ENCODE measurements at regions not wholly inside any gene's neighbourhood (a gene's known extent, or its start where the extent isn't known, plus 50 kb on each side); places are given as distances from the start of the nearest gene placed in this dataset.

GRCh38 chr15:98427321-98427720 lies 221.0 kb upstream of the IGF1R start:
- no peak for DNase-seq

- peak; percentile 13 for DNase-seq
Measured at GRCh38 chr15:98428253-98428989, 219.9 kb upstream of the IGF1R start.

- no peak for DNase-seq
Measured at GRCh38 chr15:98431171-98431570, 217.2 kb upstream of the IGF1R start.

- DNase-seq: no peak
Measured at GRCh38 chr15:98433346-98433745, 215.0 kb upstream of the IGF1R start.

DNA sequence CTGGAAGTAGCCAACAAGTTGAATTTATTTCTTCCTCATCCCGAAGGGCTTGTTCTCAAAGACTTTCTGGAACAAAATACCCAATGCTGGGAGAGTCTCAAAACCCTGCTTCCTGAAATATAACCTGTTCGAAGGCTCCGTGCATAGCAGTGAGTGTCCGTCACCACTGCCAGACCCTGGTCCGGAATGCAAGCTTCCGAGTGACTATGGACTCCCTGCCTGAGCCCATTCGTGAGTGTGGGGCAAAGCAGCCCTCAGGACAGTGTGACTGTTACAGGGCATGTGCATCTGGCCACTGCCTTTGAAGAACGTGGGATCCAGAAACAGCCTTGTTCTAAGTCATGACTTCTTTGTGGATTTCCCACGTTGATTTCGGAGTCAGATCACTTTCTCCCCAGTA lies 214.5 kb upstream of the IGF1R start:
- DNase-seq: no peak

DNA sequence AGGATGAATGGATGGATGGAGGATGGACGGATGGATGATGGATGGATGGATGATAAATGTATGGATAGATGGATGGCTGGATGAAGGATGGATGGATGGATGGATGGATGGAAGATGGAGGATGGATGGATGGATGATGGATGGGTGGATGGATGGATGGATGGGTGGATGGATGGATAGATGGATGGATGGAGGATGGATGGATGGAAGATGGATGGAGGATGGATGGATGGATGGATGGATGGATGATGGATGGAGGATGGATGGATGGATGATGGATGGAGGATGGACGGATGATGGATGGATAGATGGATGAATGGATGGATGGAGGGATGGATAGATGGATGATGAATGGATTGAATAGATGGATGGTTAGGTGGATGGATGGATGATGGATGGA lies 210.6 kb upstream of the IGF1R start:
- DNase-seq: no peak

DNA sequence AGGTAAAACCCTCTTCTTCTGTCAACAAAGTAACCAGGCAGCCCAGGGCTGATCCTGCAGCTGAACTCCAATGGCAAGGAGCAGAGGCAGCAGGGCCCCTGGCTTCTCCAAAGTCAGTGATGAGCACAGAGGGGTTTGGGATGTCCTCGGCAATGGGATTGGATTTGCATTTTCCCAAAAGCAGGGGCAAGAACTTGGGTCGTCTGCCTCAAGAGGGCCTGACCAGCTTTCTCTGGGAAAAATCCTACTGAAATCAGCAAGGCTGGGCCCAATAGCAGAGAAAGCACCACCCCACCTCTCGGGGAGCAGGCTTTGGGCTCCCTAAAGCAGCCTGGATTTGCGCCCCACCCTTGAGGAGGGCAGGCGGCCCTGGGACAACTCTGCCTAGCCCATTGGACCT lies 210.0 kb upstream of the IGF1R start:
- DNase-seq: no peak

- no peak for DNase-seq
Measured at GRCh38 chr15:98438907-98439306, 209.4 kb upstream of the IGF1R start.

DNA sequence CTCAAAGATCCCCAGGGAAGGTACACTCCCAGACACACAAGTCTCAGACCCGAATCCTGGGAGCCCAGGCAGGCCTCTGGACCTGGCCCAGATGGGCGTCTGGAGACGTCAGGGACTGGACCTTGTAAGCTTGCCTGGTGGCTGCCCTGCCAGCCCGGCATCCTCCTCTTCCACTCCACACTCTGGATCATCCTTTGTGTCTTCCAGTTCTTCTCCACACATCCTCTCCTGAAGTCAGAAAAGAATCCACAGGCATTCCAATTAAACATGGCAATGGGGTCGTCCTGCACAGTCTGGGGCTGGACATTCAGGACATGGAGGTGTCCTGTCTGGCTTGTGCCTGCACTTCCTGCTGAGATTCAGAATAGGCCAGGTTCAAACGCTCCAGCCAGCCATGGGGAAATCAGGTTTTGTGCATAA lies 208.8 kb upstream of the IGF1R start:
- DNase-seq: no peak

- no peak for DNase-seq
Measured at GRCh38 chr15:98440917-98441316, 207.4 kb upstream of the IGF1R start.

GRCh38 chr15:98441599-98441998 lies 206.7 kb upstream of the IGF1R start:
- no peak for DNase-seq

DNA sequence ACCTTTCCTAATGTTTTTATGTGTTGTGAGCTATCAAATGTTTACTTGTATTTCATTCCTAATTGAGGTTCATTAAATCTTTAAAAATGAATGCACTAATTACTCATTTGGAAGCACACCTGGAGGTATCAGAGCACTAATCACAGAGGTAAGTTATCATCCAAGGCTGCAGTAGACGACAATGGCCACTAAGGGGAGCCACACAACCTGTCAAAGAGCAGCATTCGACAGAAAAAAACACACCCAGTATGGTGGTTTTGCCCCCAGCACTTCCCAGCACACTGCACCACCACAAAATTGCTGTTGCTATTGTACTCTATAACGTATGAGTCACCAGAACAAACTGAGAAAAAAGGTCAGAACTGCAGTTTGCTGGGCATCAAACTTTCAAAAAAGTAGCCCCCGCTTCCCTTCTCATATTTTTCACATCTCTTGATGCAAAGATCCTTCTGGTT lies 205.9 kb upstream of the IGF1R start:
- no peak for DNase-seq

DNA sequence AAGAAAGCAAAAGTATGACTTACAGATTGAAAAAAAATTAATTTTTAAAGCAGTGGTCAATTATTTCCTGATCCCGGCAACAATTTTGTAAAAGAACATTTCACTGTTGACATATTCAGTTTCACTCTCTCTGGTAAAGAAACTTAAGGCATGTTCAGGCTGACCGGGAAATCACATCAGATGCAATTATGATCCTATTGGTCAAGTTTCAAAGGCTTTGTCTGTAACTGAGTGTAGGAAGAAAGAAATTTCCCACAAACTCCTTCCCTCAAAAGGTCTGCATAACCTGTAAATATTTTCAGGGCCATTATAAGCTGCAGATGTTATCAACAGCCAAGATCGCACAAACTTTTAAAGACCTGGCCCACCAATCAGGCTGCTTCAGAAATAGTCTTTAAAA lies 205.4 kb upstream of the IGF1R start:
- no peak for DNase-seq

- DNase-seq: no peak
Measured at GRCh38 chr15:98443526-98443925, 204.8 kb upstream of the IGF1R start.

DNA sequence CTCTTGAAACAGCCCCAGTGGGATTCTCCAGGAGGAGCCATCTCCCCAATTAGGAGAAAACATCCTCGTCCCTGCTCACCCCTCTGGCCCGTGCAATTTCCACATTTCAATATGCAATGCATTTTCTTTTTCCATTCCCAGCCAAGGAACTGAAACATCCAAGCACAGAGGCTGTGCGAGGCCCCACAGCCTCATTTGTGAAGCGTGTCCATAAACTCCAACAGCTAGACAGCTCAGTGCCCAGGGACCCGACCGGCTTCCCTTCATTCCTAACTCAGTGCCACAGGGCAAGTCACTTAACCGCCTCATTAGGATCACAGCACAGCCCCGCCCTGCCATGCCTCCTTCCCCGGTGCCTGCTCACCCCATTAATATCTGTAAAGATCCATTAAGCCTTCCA lies 204.2 kb upstream of the IGF1R start:
- no peak for DNase-seq

DNA sequence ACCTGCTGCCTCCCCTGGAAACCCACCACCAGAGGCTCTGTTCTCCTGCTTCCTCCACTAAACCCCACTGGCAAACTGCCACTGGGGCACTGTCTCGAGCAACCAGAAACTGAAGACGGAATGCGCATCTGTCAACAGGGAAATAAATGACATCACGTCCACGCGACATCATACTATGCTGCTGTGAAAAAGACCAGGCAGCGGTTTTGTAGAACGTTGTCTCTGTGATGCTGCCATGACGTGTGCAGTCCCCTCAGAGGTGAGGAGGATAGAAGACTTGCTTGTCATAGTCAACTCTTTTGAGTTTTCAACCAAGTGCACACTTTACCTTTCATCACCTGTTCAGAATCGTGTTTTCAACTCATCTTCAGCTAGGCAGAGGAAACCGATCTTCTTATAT lies 203.0 kb upstream of the IGF1R start:
- DNase-seq: no peak

DNA sequence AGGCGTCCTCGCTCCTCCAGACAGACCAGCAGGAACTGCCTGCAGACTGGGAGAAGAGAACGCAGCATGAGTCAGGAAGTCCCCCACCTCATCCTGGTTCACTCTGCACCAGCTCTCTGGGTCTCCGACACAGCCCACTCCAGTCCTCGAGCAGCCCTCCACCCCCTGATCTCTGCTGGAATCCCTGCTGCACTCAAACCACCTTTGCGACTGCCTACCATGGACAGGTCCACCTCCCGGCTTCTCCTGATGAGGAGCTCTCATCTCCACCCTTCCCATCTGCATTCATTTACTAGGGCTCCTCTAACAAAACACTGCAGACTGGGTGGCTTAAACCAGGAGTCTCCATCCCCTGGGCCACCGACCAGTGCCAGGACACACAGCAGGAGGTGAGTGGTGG lies 202.3 kb upstream of the IGF1R start:
- DNase-seq: no peak

DNA sequence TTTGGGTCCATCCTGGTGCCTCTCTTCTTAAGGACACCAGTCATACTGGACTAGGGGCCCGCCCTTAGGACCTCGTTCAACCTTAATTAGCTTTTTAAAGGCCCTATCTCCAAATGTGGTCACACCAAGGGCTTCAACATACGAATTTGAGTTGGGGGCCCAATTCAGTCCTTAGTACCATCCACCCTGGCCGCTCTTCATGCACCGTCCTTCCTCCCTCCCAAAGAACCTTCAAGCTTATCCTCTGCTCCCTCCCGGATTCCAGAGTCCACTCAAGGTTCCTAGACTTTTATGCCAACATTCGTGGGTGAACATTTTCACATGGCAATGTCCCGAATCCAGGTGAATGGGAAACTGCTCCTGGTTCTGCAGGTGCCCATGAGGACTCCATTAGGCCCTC lies 201.3 kb upstream of the IGF1R start:
- DNase-seq: no peak

DNA sequence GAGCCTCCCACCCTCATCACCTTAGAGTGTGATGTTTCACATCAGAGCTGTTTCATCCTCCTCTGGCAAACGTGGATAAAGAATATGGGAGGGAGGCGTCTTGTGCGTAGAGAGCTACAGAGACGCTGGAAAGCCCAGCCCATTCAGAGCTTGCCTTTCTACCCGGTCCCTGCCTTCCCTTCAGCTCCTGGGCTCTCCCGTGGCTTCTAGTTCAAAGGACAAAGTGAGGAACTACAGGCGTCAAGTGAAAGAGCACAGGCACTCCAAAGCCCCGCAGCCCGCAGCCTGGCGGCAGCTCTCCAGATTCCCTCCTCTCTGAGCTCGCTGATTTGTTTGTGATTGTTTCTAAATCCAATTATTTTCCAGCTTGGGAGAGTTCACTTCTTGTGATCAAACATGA lies 197.1 kb upstream of the IGF1R start:
- DNase-seq: no peak

DNA sequence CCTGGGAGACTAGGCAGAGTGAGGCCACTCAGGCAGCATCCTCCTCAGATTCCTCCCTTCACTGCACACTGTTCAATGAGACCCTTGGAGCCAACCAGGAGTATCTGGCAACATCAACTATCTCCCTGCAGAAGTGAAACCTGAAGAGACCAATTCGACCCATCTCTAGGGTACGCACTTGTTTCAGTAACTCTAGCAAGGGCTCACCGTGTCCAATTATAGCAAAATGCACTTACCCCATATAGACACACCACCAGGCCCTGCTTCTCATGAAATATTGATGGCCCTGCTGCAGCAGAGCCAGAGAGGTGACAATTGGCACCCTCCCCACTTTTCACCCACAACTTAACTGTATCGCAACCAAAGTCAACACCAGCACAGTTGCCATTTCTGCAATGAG lies 196.1 kb upstream of the IGF1R start:
- DNase-seq: no peak

DNA sequence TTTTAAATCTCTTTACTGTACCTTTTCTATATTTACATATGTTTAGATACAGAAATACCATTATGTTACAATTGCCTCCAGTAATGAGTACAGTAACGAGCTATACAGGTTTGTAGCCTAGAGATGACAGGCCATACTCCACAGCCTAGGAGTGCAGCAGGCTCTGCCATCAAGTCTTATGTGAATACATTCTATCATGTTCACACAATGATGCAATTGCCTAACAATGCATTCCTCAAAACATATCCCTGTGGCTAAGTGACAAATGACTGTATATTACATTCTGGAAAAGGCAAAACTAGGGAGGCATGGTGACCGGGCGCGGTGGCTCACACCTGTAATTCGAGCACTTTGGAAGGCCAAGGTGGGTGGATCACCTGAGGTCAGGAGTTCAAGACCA lies 192.4 kb upstream of the IGF1R start:
- no peak for DNase-seq

GRCh38 chr15:98476559-98476958 lies 171.8 kb upstream of the IGF1R start:
- no peak for DNase-seq

DNA sequence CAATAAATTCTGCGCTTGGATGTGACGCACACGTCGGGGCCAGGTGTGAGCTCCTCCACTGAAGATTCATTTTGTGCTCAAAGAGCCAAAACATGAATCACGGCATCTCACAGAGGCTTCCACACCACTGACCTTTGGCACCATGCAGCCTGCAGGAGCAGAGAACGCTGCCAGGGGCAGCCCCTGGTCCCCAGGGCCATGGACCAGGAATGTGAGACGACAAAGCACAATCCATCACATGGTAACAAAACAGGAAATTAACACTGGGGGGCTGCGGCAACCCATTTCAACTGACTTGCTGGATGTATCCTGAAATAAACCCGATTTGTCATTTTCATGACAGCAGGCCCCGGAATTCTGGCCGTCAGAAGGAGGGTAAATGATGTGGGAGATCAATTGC lies 167.5 kb upstream of the IGF1R start:
- no peak for DNase-seq

- DNase-seq: no peak
Measured at GRCh38 chr15:98483575-98484130, 164.7 kb upstream of the IGF1R start.

- no peak for DNase-seq
Measured at GRCh38 chr15:98484914-98485313, 163.4 kb upstream of the IGF1R start.
